HG02571 (cell line): ENCODE measurements at regions not wholly inside any gene's neighbourhood (a gene's known extent, or its start where the extent isn't known, plus 50 kb on each side); places are given as distances from the start of the nearest gene placed in this dataset.

ENCODE experiments used
- ATAC-seq: cut with Tn5 transposase; IDR thresholded peaks from one replicate; pipeline ENCODE4 v1.9.1; 2021; ENCODE audit warnings: mild to moderate bottlenecking, moderate library complexity; ENCODE audit not compliant: unreplicated experiment

GRCh38 chr17:73782641-73783381, 138.6 kb upstream of the SDK2 start:
- ATAC-seq: no peak

- no peak for ATAC-seq
Measured at GRCh38 chr17:73783382-73783766, 139.1 kb upstream of the SDK2 start.

GRCh38 chr17:73783945-73784603, 139.8 kb upstream of the SDK2 start:
- no peak for ATAC-seq

GRCh38 chr17:73785496-73785895, 141.3 kb upstream of the SDK2 start:
- ATAC-seq: no peak

GRCh38 chr17:73785958-73786743, 141.9 kb upstream of the SDK2 start:
- ATAC-seq: no peak

GRCh38 chr17:73787076-73788059, 143.1 kb upstream of the SDK2 start:
- ATAC-seq: no peak

GRCh38 chr17:73788111-73788510, 143.9 kb upstream of the SDK2 start:
- ATAC-seq: no peak

GRCh38 chr17:73791121-73791520, 146.9 kb upstream of the SDK2 start:
- ATAC-seq: no peak

GRCh38 chr17:73791631-73792030, 147.4 kb upstream of the SDK2 start:
- ATAC-seq: no peak

- ATAC-seq: no peak
Measured at GRCh38 chr17:73792994-73793393, 148.7 kb upstream of the SDK2 start.

- no peak for ATAC-seq
Measured at GRCh38 chr17:73794336-73794735, 150.1 kb upstream of the SDK2 start.

- ATAC-seq: no peak
Measured at GRCh38 chr17:73795730-73796129, 151.5 kb upstream of the SDK2 start.

GRCh38 chr17:73797594-73798110, 153.4 kb upstream of the SDK2 start:
- no peak for ATAC-seq

- no peak for ATAC-seq
Measured at GRCh38 chr17:73798111-73798748, 154.0 kb upstream of the SDK2 start.

GRCh38 chr17:73799096-73799495, 154.9 kb upstream of the SDK2 start:
- ATAC-seq: no peak

GRCh38 chr17:73799781-73800627, 155.8 kb upstream of the SDK2 start:
- ATAC-seq: no peak

- no peak for ATAC-seq
Measured at GRCh38 chr17:73800893-73801292, 156.6 kb upstream of the SDK2 start.

- ATAC-seq: no peak
Measured at GRCh38 chr17:73801455-73802100, 157.3 kb upstream of the SDK2 start.

- ATAC-seq: no peak
Measured at GRCh38 chr17:73802314-73802713, 158.1 kb upstream of the SDK2 start.
